ELR (cell line): ENCODE measurements at regions not wholly inside any gene's neighbourhood (a gene's known extent, or its start where the extent isn't known, plus 50 kb on each side); places are given as distances from the start of the nearest gene placed in this dataset.
A peak's percentile ranks its signal among the peaks of the same experiment; 100 is the strongest.
"Not testable (repeated sequence)": the region's sequence is repeated elsewhere in the genome, so short reads cannot be mapped to it uniquely, and the experiment has no call there.

Source experiments
- DNase-seq: peaks from one replicate; pipeline ENCODE4 v3.0.0-alpha.2; 2015; ENCODE audit warnings: low read depth

- no peak for DNase-seq
These were observed 1342.0 kb upstream of the NUDT12 start for GRCh38 chr5:104904561-104904960.

DNA sequence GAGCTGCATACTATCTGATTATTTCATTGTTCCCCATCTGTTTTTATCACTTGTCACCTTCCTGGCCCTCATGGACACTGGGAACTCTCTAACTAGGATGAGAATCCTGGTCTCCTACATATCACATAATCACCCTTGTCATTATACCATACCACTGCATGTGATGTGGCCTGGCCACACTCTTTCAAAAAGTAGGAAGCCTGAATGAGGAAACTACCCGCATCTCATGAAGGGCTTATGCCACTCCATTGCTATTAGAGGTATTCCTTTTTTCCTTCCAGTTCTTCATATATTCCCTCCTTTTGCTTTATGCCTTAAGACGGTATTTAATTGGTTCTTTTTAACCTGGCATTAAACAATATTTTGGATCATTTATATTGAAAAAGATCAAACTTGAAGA lies 1341.4 kb upstream of the NUDT12 start:
- no peak for DNase-seq

GRCh38 chr5:104891596-104891995 lies 1329.0 kb upstream of the NUDT12 start:
- DNase-seq, result no peak

DNA sequence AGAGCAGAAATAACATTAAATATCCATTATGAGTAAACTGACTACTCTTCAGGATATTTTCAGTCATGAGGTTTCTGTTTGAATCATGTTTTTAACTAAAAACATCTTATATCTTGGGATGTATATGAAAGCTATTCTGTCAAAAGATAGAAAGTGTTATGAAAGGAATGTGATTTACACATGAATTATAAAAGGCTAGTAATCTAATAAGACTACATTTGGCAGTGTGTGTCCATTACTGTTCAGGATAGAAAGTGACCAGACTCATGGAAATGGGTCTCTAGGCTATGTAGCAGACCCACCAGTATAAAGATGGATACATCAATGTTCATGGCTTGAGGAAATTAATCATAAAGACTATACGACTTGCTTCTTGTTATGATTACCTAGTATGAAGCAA lies 1328.2 kb upstream of the NUDT12 start:
- no peak for DNase-seq

GRCh38 chr5:104859437-104859836 lies 1296.8 kb upstream of the NUDT12 start:
- no peak for DNase-seq

DNA sequence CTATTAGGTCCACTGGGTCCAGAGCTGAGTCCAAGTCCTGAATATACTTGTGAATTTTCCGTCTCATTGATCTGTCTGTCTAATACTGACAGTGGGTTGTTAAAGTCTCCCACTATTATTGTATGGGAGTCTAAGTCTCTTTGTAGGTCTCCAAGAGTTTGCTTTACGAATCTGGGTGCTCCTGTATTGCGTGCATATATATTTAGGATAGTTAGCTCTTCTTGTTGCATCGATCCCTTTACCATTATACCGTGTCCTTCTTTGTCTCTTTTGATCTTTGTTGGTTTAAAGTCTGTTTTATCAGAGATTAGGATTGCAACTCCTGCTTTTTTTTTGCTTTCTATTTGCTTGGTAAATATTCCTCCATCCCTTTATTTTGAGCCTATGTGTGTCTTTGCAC lies 1289.5 kb upstream of the NUDT12 start:
- not testable (repeated sequence) for DNase-seq

GRCh38 chr5:104845541-104845940 lies 1283.0 kb upstream of the NUDT12 start:
- DNase-seq, result no peak

DNA sequence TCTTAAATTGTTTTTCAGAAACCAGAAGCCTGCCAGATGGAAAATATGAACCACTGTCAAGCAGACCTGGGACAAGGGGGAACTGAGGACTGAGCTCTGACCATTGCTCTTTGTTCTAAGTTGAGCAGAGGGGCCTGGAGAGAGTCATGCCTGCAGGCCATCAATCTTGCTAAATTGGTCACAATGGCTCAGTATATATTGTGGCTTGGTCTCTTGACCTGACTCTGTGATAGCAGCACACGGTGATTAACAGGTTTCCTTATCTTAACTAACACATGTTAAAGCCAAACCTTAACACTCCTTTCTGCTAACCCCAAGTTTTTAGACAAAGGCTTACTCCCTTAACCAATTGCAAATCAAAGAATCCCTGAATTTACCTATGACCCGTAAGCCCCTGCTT lies 1281.2 kb upstream of the NUDT12 start:
- no peak for DNase-seq

- no peak for DNase-seq
These were observed 1277.7 kb upstream of the NUDT12 start for GRCh38 chr5:104840284-104840683.

DNA sequence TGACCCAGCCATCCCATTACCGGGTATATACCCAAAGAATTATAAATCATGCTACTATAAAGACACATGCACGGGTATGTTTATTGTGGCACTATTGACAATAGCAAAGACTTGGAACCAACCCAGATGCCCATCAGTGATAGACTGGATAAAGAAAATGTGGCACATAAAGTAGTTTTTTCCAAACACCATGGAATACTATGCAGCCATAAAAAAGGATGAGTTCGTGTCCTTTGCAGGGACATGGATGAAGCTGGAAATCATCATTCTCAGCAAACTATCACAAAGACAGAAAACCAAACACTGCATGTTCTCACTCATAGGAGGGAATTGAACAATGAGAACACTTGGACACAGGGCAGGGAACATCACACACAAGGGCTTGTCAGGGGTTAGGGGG lies 1268.9 kb upstream of the NUDT12 start:
- not testable (repeated sequence) for DNase-seq

DNA sequence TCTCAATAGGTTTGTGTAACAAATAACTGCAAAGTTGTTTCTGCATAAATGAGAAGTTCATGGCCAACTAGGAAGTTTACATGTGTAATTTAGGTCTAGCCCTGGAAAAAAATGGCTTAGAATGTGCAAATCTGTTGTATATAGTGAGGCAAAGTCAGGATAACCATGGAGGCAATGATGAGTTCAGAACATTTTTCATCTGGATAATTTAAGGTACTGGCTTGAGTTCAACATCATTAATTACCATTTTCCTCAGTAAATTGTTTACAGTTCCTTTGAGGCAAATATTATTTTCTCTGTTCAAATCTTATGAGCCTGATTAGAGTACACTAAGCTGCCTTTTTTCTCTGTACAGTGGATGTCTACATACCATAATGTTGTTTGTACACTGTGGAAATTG lies 1259.0 kb upstream of the NUDT12 start:
- no peak for DNase-seq

GRCh38 chr5:104817127-104817526 lies 1254.5 kb upstream of the NUDT12 start:
- no peak for DNase-seq

GRCh38 chr5:104815212-104815611 lies 1252.6 kb upstream of the NUDT12 start:
- no peak for DNase-seq

- peak; percentile 8 for DNase-seq
These were observed 1238.0 kb upstream of the NUDT12 start for GRCh38 chr5:104800440-104801048.

- DNase-seq, result no peak
These were observed 1231.1 kb upstream of the NUDT12 start for GRCh38 chr5:104793755-104794080.

DNA sequence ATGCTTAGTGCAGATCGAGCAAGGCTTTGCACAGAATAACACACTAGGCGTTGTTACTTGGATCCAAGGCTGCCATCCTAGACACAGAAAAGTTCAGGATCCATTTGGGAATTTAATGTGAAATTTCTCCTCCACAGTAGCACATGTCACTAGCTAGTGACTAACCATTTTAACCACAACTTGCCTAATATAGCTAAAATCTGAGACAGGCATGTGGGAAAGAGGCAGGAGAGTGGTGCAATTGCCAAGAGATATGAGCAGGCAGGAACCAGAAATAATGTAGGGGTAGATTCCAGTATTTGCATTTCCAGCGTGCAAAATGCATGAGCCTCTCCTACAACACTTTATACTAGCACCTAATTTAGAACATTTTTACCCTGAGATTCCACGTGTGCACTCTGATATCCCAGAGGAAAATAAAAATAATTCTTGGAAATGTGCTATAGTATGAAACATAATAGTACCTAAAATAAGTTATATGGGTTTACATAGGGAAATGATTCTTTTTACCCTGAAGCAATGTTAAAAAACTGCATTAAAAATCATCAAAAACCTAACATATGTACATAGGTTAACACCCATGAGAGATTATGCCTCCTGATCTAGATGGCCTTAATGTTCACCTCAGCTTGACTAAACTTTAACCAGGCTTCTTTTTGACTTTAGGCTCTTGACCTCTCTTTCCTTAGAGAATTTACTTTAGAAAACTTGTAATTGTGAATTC lies 1230.6 kb upstream of the NUDT12 start:
- DNase-seq, result peak; percentile 30

DNA sequence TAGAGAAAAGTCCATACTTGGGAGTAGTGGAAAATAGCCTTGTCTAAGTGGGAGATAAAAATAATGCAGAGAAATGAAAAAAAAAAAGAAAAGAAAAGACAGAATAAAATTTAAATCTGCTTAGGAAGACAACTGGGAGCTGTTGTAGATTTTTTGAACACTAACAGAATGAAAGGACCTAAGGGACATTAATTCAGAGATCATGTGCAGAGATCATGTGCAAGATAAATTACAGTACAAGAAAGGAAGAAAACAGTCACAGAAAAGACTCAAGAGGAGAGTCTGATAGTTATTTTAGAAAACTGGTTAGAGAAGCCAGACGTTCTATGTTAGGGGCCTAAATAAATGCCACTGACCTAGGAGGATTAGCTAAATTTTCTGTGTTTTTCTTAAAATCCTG lies 1226.8 kb upstream of the NUDT12 start:
- no peak for DNase-seq

DNA sequence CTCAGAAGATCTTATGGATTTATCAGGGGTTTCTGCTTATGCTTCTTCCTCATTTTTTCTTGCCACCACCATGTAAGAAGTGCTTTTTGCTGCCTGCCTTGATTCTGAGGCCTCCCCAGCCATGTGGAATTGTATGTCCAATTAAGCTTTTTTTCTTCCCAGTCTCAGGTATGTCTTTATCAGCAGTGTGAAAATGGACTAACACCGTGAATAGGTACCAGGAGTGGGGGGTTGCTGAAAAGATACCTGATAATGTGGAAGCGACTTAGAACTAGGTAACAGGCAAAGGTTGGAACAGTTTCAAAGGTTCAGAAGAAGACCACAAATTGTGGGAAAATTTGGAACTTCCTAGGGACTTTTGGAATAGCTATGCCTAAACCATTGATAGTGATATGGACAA lies 1222.5 kb upstream of the NUDT12 start:
- no peak for DNase-seq

- no peak for DNase-seq
These were observed 1211.8 kb upstream of the NUDT12 start for GRCh38 chr5:104774372-104774771.

DNA sequence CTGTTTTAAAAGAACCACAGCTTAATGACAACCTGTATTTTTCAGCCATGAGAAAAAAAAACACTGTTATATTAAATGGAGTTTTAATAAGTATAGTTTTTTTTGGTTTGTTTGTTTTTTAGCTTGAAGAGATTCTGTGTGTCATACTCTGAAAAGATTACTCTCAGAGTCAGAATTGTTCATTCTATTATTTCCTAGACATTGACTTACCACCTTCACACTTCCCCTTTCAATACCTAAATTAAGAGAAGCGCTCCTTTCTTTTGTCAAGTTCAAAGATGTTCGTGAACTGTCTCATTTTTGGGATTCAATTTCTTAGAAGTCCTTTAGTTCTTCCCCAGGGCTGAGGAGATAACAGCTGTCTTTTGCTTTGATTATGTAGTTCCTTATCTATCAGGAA lies 1201.6 kb upstream of the NUDT12 start:
- no peak for DNase-seq

GRCh38 chr5:104763216-104763615 lies 1200.6 kb upstream of the NUDT12 start:
- no peak for DNase-seq

DNA sequence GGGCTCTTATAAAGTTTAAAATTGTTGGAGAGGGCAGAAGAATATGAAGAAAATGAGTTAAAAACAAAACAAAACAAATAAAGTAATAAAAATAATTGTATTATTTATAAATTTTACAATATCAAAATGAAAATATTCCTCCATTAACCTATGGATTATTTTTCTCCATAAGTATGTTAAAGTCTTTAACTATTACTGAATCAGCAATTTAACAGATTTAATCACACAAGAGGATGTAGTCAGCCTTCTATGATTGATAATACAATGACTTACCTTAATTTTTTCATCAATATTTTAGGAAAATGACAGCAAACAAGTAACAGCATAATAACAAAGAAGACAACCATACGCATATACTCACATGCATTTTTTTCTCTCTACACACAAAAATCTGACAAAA lies 1195.3 kb upstream of the NUDT12 start:
- DNase-seq, result no peak

- no peak for DNase-seq
These were observed 1193.2 kb upstream of the NUDT12 start for GRCh38 chr5:104755806-104756205.

DNA sequence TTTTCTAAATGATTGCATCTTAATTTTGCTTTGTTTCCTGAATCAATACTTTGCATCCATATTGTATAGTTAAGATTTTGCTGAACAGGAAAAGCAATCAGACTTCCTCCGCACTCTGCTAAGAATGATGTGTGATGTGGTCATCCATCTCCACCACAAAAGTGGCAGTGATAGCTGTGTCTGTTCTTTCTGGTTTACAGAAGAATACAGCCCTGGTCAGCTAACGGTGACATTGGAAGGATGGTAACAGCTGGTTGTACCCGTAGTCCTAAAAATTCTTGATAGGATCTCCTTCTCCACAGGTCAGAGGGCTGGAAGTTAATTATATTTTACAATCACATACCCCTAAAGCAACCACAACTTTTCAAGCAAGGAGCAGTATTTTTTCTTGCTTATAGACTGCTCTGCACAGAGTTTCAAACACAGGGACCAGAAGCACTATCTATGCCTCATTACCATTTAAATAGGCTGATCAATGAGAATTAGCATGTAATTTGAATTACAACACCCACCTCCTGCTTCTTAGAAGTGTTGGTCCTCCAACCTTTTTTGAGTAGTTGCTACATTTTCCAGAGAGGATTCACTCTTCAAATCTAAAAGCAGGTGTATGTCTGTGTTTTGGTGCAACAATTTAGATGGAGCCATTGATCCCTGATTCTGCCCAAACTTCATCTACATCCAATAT lies 1191.9 kb upstream of the NUDT12 start:
- DNase-seq, result no peak
